ENCODE measurements at regions not wholly inside any gene's neighbourhood (a gene's known extent, or its start where the extent isn't known, plus 50 kb on each side); places are given as distances from the start of the nearest gene placed in this dataset.

DNA sequence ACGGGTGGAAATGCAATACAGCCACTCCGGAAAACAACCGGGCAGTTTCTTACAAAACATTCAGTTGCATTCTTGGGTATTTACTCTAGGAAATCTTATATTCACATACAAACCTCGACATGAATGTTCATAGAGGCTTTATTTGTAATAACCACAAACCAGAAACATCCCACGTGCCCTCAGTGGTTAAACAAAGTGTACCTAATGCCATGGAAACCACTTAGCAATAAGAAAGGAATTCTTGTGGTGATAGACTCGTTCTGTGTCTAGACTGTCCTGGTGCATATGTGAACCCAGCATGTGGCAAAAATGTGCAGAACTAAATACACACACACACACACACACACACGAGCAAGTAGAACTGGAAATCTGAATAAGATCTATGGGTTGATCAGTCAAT is 1073.3 kb downstream of the TBC1D22A start:
- Histone ChIP-seq H3K4me1 (ENCODE audit: control insufficient read depth, insufficient read depth, low read length, poor library complexity, severe bottlenecking) (no peaks in the 10 kb centered on the region), H3K9me3 (ENCODE audit: control insufficient read depth, low read length) (no peaks in the 10 kb centered on the region), H3K4me3 (ENCODE audit: insufficient read depth, low read depth, low read length, poor library complexity, severe bottlenecking) (no peak overlapping the region), H3K27ac (ENCODE audit: insufficient read depth, low read length, poor library complexity, severe bottlenecking) (no peak overlapping the region), H3K27me3 (replicated peaks; ENCODE audit: control insufficient read depth, insufficient read depth, low read length, poor library complexity, severe bottlenecking) (no peaks in the 10 kb centered on the region), H3K36me3 (ENCODE audit: control insufficient read depth, insufficient read depth, low read length) (no peaks in the 10 kb centered on the region)
- DNase-seq, result no peak

DNA sequence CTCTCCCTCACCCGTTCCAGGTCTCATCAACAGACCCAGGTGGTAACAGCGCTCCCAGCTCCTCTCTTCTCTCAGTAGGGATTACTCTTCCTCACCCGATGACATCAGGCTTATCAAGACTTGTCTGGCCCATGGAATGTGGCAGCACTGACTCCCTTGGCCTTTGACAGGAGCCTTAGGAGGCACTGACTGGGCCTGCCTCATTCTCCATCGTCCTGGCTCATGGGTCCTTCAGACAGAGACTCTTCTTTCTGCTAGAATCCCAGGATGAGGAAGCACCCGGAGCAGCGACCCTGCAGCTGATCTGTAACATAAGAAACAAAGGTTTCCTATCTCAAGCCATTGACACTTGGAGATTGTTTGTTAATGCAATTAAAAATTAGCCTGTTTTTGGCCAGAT is 1063.6 kb downstream of the TBC1D22A start:
- no peaks in the 10 kb centered on the region for H3K27me3 ChIP-seq (replicated peaks; ENCODE audit: control insufficient read depth, insufficient read depth, low read length, poor library complexity, severe bottlenecking)
- H3K4me1 ChIP-seq (ENCODE audit: control insufficient read depth, insufficient read depth, low read length, poor library complexity, severe bottlenecking), result no peaks in the 10 kb centered on the region
- no peaks in the 10 kb centered on the region for H3K36me3 ChIP-seq (ENCODE audit: control insufficient read depth, insufficient read depth, low read length)
- H3K4me3 ChIP-seq (ENCODE audit: insufficient read depth, low read depth, low read length, poor library complexity, severe bottlenecking), result no peak overlapping the region
- H3K9me3 ChIP-seq (ENCODE audit: control insufficient read depth, low read length), result no peaks in the 10 kb centered on the region
- H3K27ac ChIP-seq (ENCODE audit: insufficient read depth, low read length, poor library complexity, severe bottlenecking), result no peak overlapping the region
- DNase-seq, result no peak

DNA sequence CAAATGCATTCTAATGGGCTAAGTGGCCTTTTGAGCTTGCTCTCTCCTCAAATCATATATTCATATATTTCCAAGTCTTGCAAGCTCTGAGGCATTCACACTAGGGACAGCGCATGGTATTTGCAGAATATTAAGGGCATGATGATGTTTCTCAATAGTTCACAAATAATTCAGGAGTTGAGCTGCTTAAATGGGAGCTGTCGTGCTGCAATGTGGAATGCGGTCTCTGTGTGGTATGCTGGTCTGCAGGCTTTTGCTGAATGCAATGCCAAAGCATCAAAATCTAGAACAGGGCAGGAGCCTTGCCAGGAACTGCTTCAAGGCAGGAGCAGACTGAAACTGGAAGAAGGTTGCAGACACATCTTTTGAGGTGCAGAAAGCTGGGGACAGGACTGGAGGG is 1060.0 kb downstream of the TBC1D22A start:
- H3K9me3 ChIP-seq (ENCODE audit: control insufficient read depth, low read length), result no peaks in the 10 kb centered on the region
- no peaks in the 10 kb centered on the region for H3K27me3 ChIP-seq (replicated peaks; ENCODE audit: control insufficient read depth, insufficient read depth, low read length, poor library complexity, severe bottlenecking)
- no peak overlapping the region for H3K4me3 ChIP-seq (ENCODE audit: insufficient read depth, low read depth, low read length, poor library complexity, severe bottlenecking)
- no peaks in the 10 kb centered on the region for H3K4me1 ChIP-seq (ENCODE audit: control insufficient read depth, insufficient read depth, low read length, poor library complexity, severe bottlenecking)
- no peaks in the 10 kb centered on the region for H3K36me3 ChIP-seq (ENCODE audit: control insufficient read depth, insufficient read depth, low read length)
- no peak overlapping the region for H3K27ac ChIP-seq (ENCODE audit: insufficient read depth, low read length, poor library complexity, severe bottlenecking)
- DNase-seq, result no peak

DNA sequence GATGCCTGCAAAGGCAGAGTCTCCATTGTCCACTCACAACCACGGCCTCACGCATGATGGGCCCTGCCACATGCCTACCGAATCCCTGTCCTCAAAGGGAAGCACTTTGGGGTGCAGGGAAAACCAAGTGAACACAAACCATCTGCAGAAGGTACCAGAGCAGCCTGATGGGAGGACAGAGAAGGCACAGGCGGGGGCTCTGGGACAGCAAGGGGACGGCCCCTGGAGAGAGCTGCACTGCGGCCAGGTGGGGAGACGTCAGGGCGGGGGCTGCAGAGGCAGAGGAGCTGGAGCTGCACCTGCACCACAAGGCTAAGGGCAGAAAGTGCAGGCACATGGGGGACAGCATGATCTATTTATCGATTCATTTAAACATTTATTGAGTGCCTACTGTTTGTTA is 1056.0 kb downstream of the TBC1D22A start:
- no peaks in the 10 kb centered on the region for H3K4me1 ChIP-seq (ENCODE audit: control insufficient read depth, insufficient read depth, low read length, poor library complexity, severe bottlenecking)
- no peak overlapping the region for H3K4me3 ChIP-seq (ENCODE audit: insufficient read depth, low read depth, low read length, poor library complexity, severe bottlenecking)
- no peaks in the 10 kb centered on the region for H3K36me3 ChIP-seq (ENCODE audit: control insufficient read depth, insufficient read depth, low read length)
- H3K27me3 ChIP-seq (replicated peaks; ENCODE audit: control insufficient read depth, insufficient read depth, low read length, poor library complexity, severe bottlenecking), result no peaks in the 10 kb centered on the region
- H3K9me3 ChIP-seq (ENCODE audit: control insufficient read depth, low read length), result no peaks in the 10 kb centered on the region
- no peak overlapping the region for H3K27ac ChIP-seq (ENCODE audit: insufficient read depth, low read length, poor library complexity, severe bottlenecking)
- no peak for DNase-seq

DNA sequence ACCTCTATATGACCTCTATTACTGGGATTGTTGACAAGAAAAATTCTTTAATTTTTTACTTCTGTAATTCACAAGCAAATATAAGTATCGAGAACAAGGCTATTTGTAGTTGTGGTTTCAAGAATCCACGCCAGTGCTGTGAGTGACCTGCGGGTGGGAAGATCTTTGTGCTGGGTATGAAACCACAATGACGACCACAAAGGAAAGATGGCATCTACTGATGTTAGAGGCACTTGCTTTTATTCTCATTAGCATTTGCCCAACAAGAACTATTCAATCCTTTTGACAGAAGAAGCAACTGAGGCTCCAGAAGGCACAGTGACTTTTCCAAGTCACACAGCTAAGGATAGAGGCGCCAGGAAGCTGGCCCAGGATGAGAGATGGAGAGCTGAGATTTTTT is 1054.9 kb downstream of the TBC1D22A start:
- H3K27ac ChIP-seq (ENCODE audit: insufficient read depth, low read length, poor library complexity, severe bottlenecking), result no peak overlapping the region
- H3K36me3 ChIP-seq (ENCODE audit: control insufficient read depth, insufficient read depth, low read length), result no peaks in the 10 kb centered on the region
- no peak for DNase-seq
- H3K27me3 ChIP-seq (replicated peaks; ENCODE audit: control insufficient read depth, insufficient read depth, low read length, poor library complexity, severe bottlenecking), result no peaks in the 10 kb centered on the region
- no peaks in the 10 kb centered on the region for H3K4me1 ChIP-seq (ENCODE audit: control insufficient read depth, insufficient read depth, low read length, poor library complexity, severe bottlenecking)
- H3K4me3 ChIP-seq (ENCODE audit: insufficient read depth, low read depth, low read length, poor library complexity, severe bottlenecking), result no peak overlapping the region
- H3K9me3 ChIP-seq (ENCODE audit: control insufficient read depth, low read length), result no peaks in the 10 kb centered on the region

DNA sequence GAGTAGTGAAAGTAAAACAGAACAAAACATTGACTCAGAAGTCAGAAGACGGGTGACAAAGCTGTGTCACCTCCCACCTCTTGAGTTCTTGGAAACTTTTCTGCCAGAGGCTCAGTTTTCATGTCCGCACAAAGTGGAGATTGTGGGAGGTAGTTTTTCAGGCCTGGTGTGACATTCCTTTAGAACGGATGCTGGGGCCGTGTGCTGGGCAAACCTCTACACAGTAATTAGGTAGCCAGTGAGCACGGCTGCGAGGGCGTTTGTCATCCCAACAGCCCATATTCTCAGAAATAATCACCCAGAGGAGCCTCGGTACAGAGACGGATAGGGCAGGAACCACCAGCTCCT is 1054.4 kb downstream of the TBC1D22A start:
- no peaks in the 10 kb centered on the region for H3K36me3 ChIP-seq (ENCODE audit: control insufficient read depth, insufficient read depth, low read length)
- no peak overlapping the region for H3K4me3 ChIP-seq (ENCODE audit: insufficient read depth, low read depth, low read length, poor library complexity, severe bottlenecking)
- H3K4me1 ChIP-seq (ENCODE audit: control insufficient read depth, insufficient read depth, low read length, poor library complexity, severe bottlenecking), result no peaks in the 10 kb centered on the region
- no peaks in the 10 kb centered on the region for H3K9me3 ChIP-seq (ENCODE audit: control insufficient read depth, low read length)
- H3K27ac ChIP-seq (ENCODE audit: insufficient read depth, low read length, poor library complexity, severe bottlenecking), result no peak overlapping the region
- no peaks in the 10 kb centered on the region for H3K27me3 ChIP-seq (replicated peaks; ENCODE audit: control insufficient read depth, insufficient read depth, low read length, poor library complexity, severe bottlenecking)
- no peak for DNase-seq

DNA sequence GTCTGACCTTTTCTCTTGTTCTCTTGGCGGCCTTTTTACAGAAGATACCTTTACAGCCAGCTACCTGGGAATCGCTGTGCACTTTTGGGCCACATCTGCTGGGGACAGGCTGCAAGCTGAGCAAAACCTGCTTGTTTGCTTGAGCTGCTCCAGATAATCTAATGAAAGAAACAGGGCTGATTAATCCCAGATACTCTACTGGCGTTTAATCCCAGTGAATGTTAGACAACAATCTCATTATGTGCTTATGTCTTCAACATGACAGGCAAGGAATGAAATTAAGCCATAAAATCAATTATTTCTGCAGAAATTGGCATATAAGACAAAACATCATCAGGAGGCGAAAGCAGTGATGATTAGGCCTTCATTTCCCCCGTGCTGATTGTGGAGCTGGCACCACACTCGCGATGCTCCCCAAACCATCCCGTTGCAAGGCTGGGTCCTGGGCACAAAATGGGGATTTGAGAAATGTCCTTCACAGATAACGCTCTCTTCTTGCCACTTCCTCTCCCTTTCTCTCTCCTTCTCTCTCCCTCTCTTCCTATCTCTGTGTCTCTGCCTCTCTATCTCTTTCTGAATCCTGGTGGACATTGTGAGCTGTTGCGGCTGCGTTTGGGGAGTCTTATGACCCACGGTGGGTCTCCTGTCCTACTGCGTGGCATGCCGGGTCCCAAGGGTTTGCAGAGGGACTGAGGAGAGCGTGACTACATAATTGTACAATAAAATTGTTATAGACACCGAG is 1053.8 kb downstream of the TBC1D22A start:
- H3K4me3 ChIP-seq (ENCODE audit: insufficient read depth, low read depth, low read length, poor library complexity, severe bottlenecking), result no peak overlapping the region
- H3K9me3 ChIP-seq (ENCODE audit: control insufficient read depth, low read length), result no peaks in the 10 kb centered on the region
- no peaks in the 10 kb centered on the region for H3K27me3 ChIP-seq (replicated peaks; ENCODE audit: control insufficient read depth, insufficient read depth, low read length, poor library complexity, severe bottlenecking)
- no peaks in the 10 kb centered on the region for H3K4me1 ChIP-seq (ENCODE audit: control insufficient read depth, insufficient read depth, low read length, poor library complexity, severe bottlenecking)
- H3K27ac ChIP-seq (ENCODE audit: insufficient read depth, low read length, poor library complexity, severe bottlenecking), result no peak overlapping the region
- no peaks in the 10 kb centered on the region for H3K36me3 ChIP-seq (ENCODE audit: control insufficient read depth, insufficient read depth, low read length)
- no peak for DNase-seq

DNA sequence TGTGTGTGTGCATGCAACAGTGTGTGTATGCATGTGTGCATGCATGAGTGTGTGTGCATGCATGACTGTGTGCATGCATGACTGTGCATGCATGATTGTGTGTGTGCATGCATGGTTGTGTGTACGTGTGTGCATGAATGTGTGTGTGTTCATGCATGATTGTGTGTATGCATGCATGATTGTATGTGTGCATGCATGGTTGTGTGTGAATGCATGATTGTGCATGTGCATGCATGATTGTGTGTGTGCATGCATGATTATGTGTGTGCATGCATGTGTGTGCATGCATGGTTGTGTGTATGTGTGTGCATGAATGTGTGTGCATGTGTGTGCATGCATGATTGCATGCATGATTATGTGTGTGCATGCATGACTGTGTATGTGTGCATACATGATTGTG is 1052.0 kb downstream of the TBC1D22A start:
- no peak overlapping the region for H3K27ac ChIP-seq (ENCODE audit: insufficient read depth, low read length, poor library complexity, severe bottlenecking)
- no peaks in the 10 kb centered on the region for H3K4me1 ChIP-seq (ENCODE audit: control insufficient read depth, insufficient read depth, low read length, poor library complexity, severe bottlenecking)
- no peak overlapping the region for H3K4me3 ChIP-seq (ENCODE audit: insufficient read depth, low read depth, low read length, poor library complexity, severe bottlenecking)
- no peaks in the 10 kb centered on the region for H3K27me3 ChIP-seq (replicated peaks; ENCODE audit: control insufficient read depth, insufficient read depth, low read length, poor library complexity, severe bottlenecking)
- H3K9me3 ChIP-seq (ENCODE audit: control insufficient read depth, low read length), result no peaks in the 10 kb centered on the region
- DNase-seq, result no peak
- no peaks in the 10 kb centered on the region for H3K36me3 ChIP-seq (ENCODE audit: control insufficient read depth, insufficient read depth, low read length)

DNA sequence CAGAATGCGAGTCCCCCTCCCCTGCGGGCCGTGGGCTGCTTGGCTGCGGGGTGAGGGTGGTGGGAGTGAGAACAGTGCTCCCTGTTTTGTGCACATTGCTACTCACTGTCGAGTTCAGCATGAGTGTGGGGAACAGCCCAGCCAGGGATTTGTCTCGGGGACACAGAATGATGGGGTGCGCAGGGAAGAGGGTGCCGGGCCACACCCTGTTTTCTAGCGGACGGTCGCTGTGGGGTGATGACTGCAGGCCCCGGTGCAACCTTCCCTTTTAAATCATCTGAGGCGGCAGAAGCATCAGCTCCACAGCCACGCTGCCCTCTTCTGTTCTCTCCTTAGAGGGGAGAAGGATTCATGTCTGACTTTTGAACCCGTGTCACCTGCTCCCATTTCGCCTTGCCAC is 1051.2 kb downstream of the TBC1D22A start:
- Histone ChIP-seq H3K27me3 (replicated peaks; ENCODE audit: control insufficient read depth, insufficient read depth, low read length, poor library complexity, severe bottlenecking) (no peaks in the 10 kb centered on the region), H3K27ac (ENCODE audit: insufficient read depth, low read length, poor library complexity, severe bottlenecking) (no peak overlapping the region), H3K36me3 (ENCODE audit: control insufficient read depth, insufficient read depth, low read length) (no peaks in the 10 kb centered on the region), H3K9me3 (ENCODE audit: control insufficient read depth, low read length) (no peaks in the 10 kb centered on the region), H3K4me1 (ENCODE audit: control insufficient read depth, insufficient read depth, low read length, poor library complexity, severe bottlenecking) (no peaks in the 10 kb centered on the region), H3K4me3 (ENCODE audit: insufficient read depth, low read depth, low read length, poor library complexity, severe bottlenecking) (no peak overlapping the region)
- no peak for DNase-seq

GRCh38 chr22:47811971-47812370 is 1049.5 kb downstream of the TBC1D22A start:
- no peaks in the 10 kb centered on the region for H3K4me1 ChIP-seq (ENCODE audit: control insufficient read depth, insufficient read depth, low read length, poor library complexity, severe bottlenecking)
- H3K9me3 ChIP-seq (ENCODE audit: control insufficient read depth, low read length), result no peaks in the 10 kb centered on the region
- no peak overlapping the region for H3K27ac ChIP-seq (ENCODE audit: insufficient read depth, low read length, poor library complexity, severe bottlenecking)
- H3K27me3 ChIP-seq (replicated peaks; ENCODE audit: control insufficient read depth, insufficient read depth, low read length, poor library complexity, severe bottlenecking), result no peaks in the 10 kb centered on the region
- H3K4me3 ChIP-seq (ENCODE audit: insufficient read depth, low read depth, low read length, poor library complexity, severe bottlenecking), result no peak overlapping the region
- no peaks in the 10 kb centered on the region for H3K36me3 ChIP-seq (ENCODE audit: control insufficient read depth, insufficient read depth, low read length)
- no peak for DNase-seq
